ENCODE measurements at regions not wholly inside any gene's neighbourhood (a gene's known extent, or its start where the extent isn't known, plus 50 kb on each side); places are given as distances from the start of the nearest gene placed in this dataset.

- TF ChIP-seq, protein P1, sequence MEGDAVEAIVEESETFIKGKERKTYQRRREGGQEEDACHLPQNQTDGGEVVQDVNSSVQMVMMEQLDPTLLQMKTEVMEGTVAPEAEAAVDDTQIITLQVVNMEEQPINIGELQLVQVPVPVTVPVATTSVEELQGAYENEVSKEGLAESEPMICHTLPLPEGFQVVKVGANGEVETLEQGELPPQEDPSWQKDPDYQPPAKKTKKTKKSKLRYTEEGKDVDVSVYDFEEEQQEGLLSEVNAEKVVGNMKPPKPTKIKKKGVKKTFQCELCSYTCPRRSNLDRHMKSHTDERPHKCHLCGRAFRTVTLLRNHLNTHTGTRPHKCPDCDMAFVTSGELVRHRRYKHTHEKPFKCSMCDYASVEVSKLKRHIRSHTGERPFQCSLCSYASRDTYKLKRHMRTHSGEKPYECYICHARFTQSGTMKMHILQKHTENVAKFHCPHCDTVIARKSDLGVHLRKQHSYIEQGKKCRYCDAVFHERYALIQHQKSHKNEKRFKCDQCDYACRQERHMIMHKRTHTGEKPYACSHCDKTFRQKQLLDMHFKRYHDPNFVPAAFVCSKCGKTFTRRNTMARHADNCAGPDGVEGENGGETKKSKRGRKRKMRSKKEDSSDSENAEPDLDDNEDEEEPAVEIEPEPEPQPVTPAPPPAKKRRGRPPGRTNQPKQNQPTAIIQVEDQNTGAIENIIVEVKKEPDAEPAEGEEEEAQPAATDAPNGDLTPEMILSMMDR (IDR thresholded peaks at IDR 0.05) = no peak
- TF ChIP-seq POLR2A (IDR thresholded peaks at IDR 0.05) = no peak
Observed at GRCh38 chr5:108649106-108649505, 98.6 kb upstream of the FER start.
